Lower leg skin (tissue), 3 donors: ENCODE measurements at regions not wholly inside any gene's neighbourhood (a gene's known extent, or its start where the extent isn't known, plus 50 kb on each side); places are given as distances from the start of the nearest gene placed in this dataset.

Experiments used
- POLR2A ChIP-seq, 2 donors: fragments of 450-650 bp; IDR thresholded peaks; one replicate each; pipeline ENCODE4 v1.6.1; 2016 to 2017; ENCODE audit warnings: antibody characterized with exemption in 2 of 2, mild to moderate bottlenecking in 1 of 2, moderate library complexity in 1 of 2
- TF ChIP-seq, protein P1 (sequence below), 3 donors: fragments of 450-650 bp; IDR thresholded peaks; one replicate each; pipeline ENCODE4 v1.5.1; 2016; ENCODE audit warnings: antibody characterized with exemption in 3 of 3, mild to moderate bottlenecking in 3 of 3, moderate library complexity in 2 of 3

DNA sequence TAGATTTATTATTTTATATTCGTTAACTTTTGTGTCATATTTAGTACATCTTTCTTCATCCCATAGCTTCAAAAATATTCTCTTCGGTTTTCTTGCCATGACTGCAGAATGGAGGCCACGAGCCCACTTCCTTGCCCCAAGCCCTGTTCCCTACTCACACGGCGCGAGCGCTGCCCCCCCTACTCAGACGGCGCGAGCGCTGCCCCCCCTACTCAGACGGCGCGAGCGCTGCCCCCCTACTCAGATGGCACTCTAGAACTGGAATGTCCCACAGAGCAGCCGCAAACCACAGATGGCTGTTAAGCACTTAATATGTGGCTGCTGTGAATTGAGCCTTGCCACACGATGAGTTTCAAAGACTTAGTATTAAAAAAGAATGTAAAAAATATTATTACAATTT is 102.2 kb upstream of the PEG3 start:
- TF ChIP-seq, protein P1, sequence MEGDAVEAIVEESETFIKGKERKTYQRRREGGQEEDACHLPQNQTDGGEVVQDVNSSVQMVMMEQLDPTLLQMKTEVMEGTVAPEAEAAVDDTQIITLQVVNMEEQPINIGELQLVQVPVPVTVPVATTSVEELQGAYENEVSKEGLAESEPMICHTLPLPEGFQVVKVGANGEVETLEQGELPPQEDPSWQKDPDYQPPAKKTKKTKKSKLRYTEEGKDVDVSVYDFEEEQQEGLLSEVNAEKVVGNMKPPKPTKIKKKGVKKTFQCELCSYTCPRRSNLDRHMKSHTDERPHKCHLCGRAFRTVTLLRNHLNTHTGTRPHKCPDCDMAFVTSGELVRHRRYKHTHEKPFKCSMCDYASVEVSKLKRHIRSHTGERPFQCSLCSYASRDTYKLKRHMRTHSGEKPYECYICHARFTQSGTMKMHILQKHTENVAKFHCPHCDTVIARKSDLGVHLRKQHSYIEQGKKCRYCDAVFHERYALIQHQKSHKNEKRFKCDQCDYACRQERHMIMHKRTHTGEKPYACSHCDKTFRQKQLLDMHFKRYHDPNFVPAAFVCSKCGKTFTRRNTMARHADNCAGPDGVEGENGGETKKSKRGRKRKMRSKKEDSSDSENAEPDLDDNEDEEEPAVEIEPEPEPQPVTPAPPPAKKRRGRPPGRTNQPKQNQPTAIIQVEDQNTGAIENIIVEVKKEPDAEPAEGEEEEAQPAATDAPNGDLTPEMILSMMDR (IDR thresholded peaks at IDR 0.05), result no peak
- TF ChIP-seq POLR2A (IDR thresholded peaks at IDR 0.05), result no peak
